T-helper 17 cell (primary cell): ENCODE measurements at regions not wholly inside any gene's neighbourhood (a gene's known extent, or its start where the extent isn't known, plus 50 kb on each side); places are given as distances from the start of the nearest gene placed in this dataset.

Source experiments
- ATAC-seq: fragments of 150-1000 bp; cut with Tn5 transposase; 2 replicates; pipeline ENCODE4 v1.10.0; 2021; ENCODE audit warnings: mild to moderate bottlenecking, moderate library complexity
- DNase-seq, 3 donors: peaks; one replicate each; pipeline versions ENCODE4 v3.0.0 to v3.0.0-alpha.2; 2020 to 2021
- H3K9me3 ChIP-seq: one replicate; pipeline ENCODE4 v1.7.0; 2013; ENCODE audit warnings: low read length, mild to moderate bottlenecking; ENCODE audit not compliant: control insufficient read depth, poor library complexity, severe bottlenecking
- H3K27ac Mint-ChIP-seq: one replicate; pipeline ENCODE4 v1.8.0; 2022; ENCODE audit warnings: mild to moderate bottlenecking, moderate library complexity, mixed read lengths
- H3K27me3 Mint-ChIP-seq: one replicate; pipeline ENCODE4 v1.8.0; 2022; ENCODE audit warnings: mixed read lengths
- H3K36me3 Mint-ChIP-seq: one replicate; pipeline ENCODE4 v1.8.0; 2022; ENCODE audit warnings: low read depth, mixed read lengths
- H3K4me1 Mint-ChIP-seq: one replicate; pipeline ENCODE4 v1.8.0; 2022; ENCODE audit warnings: mild to moderate bottlenecking, mixed read lengths
- H3K4me3 Mint-ChIP-seq: one replicate; pipeline ENCODE4 v1.8.0; 2022; ENCODE audit warnings: mild to moderate bottlenecking, moderate library complexity, mixed read lengths

- Mint-ChIP-seq H3K36me3 (no peaks in the 10 kb centered on the region), H3K27ac (no peak overlapping the region), H3K27me3 (no peaks in the 10 kb centered on the region), H3K4me3 (no peak overlapping the region), H3K4me1 (peaks cover 2% of the 10 kb centered on the region)
- no peak for DNase-seq
- peaks cover 2% of the 10 kb centered on the region for H3K9me3 ChIP-seq
- no peak for ATAC-seq
Observed at GRCh38 chr4:41318839-41319530, 62.3 kb downstream of the UCHL1 start.

GRCh38 chr4:41319553-41319952 is 62.8 kb downstream of the UCHL1 start:
- Mint-ChIP-seq H3K4me3 (no peak overlapping the region), H3K4me1 (peaks cover 2% of the 10 kb centered on the region), H3K27ac (no peak overlapping the region), H3K27me3 (no peaks in the 10 kb centered on the region), H3K36me3 (no peaks in the 10 kb centered on the region)
- no peak for DNase-seq
- peaks cover 2% of the 10 kb centered on the region for H3K9me3 ChIP-seq
- no peak for ATAC-seq

GRCh38 chr4:41320278-41320677 is 63.5 kb downstream of the UCHL1 start:
- Mint-ChIP-seq H3K27me3 (no peaks in the 10 kb centered on the region), H3K4me3 (no peak overlapping the region), H3K36me3 (no peaks in the 10 kb centered on the region), H3K4me1 (peaks cover 2% of the 10 kb centered on the region), H3K27ac (no peak overlapping the region)
- peaks cover 2% of the 10 kb centered on the region for H3K9me3 ChIP-seq
- no peak for ATAC-seq
- DNase-seq = no peak

GRCh38 chr4:41320786-41321185 is 64.1 kb downstream of the UCHL1 start:
- H3K9me3 ChIP-seq = peaks cover 2% of the 10 kb centered on the region
- DNase-seq = no peak
- no peak for ATAC-seq
- Mint-ChIP-seq H3K36me3 (no peaks in the 10 kb centered on the region), H3K27me3 (no peaks in the 10 kb centered on the region), H3K4me3 (no peak overlapping the region), H3K4me1 (peaks cover 2% of the 10 kb centered on the region), H3K27ac (no peak overlapping the region)

GRCh38 chr4:41321216-41321945 is 64.7 kb downstream of the UCHL1 start:
- Mint-ChIP-seq H3K4me3 (no peak overlapping the region), H3K4me1 (peaks cover 2% of the 10 kb centered on the region), H3K27me3 (no peaks in the 10 kb centered on the region), H3K27ac (no peak overlapping the region), H3K36me3 (no peaks in the 10 kb centered on the region)
- ATAC-seq (no peak), DNase-seq (no peak)
- peaks cover 2% of the 10 kb centered on the region for H3K9me3 ChIP-seq

- Mint-ChIP-seq H3K4me3 (no peak overlapping the region), H3K27ac (no peak overlapping the region), H3K4me1 (peaks cover 2% of the 10 kb centered on the region), H3K27me3 (no peaks in the 10 kb centered on the region), H3K36me3 (no peaks in the 10 kb centered on the region)
- DNase-seq (no peak), ATAC-seq (no peak)
- H3K9me3 ChIP-seq = peaks cover 2% of the 10 kb centered on the region
Observed at GRCh38 chr4:41322617-41323016, 65.9 kb downstream of the UCHL1 start.

- Mint-ChIP-seq H3K27me3 (no peaks in the 10 kb centered on the region), H3K4me3 (no peak overlapping the region), H3K27ac (no peak overlapping the region), H3K4me1 (peaks cover 2% of the 10 kb centered on the region), H3K36me3 (no peaks in the 10 kb centered on the region)
- H3K9me3 ChIP-seq = no peaks in the 10 kb centered on the region
- DNase-seq = no peak
- no peak for ATAC-seq
Observed at GRCh38 chr4:41323179-41323578, 66.5 kb downstream of the UCHL1 start.

- no peak overlapping the region for H3K27ac Mint-ChIP-seq
Observed at GRCh38 chr4:41323706-41324105, 67.0 kb downstream of the UCHL1 start.

GRCh38 chr4:41324861-41325260 is 68.1 kb downstream of the UCHL1 start:
- no peaks in the 10 kb centered on the region for H3K4me1 Mint-ChIP-seq
- no peak overlapping the region for H3K27ac Mint-ChIP-seq
- no peaks in the 10 kb centered on the region for H3K9me3 ChIP-seq
- no peak for ATAC-seq
- no peak overlapping the region for H3K4me3 Mint-ChIP-seq
- peaks cover 3% of the 10 kb centered on the region for H3K27me3 Mint-ChIP-seq
- H3K36me3 Mint-ChIP-seq = no peaks in the 10 kb centered on the region
- DNase-seq = no peak

More at GRCh38 chr4:41323706-41324105, 67.0 kb downstream of the UCHL1 start:
- no peaks in the 10 kb centered on the region for H3K9me3 ChIP-seq
- ATAC-seq = no peak
- H3K4me3 Mint-ChIP-seq = no peak overlapping the region
- H3K4me1 Mint-ChIP-seq = peaks cover 2% of the 10 kb centered on the region
- DNase-seq = no peak
- no peaks in the 10 kb centered on the region for H3K27me3 Mint-ChIP-seq
- no peaks in the 10 kb centered on the region for H3K36me3 Mint-ChIP-seq

GRCh38 chr4:41325901-41326300 is 69.2 kb downstream of the UCHL1 start:
- ATAC-seq (no peak), DNase-seq (no peak)
- no peaks in the 10 kb centered on the region for H3K36me3 Mint-ChIP-seq
- no peak overlapping the region for H3K4me3 Mint-ChIP-seq
- peaks cover 4% of the 10 kb centered on the region for H3K27me3 Mint-ChIP-seq
- H3K27ac Mint-ChIP-seq = no peak overlapping the region
- H3K4me1 Mint-ChIP-seq = no peaks in the 10 kb centered on the region
- H3K9me3 ChIP-seq = no peaks in the 10 kb centered on the region

GRCh38 chr4:41326776-41327175 is 70.0 kb downstream of the UCHL1 start:
- no peak overlapping the region for H3K27ac Mint-ChIP-seq
- peaks cover 4% of the 10 kb centered on the region for H3K27me3 Mint-ChIP-seq
- no peaks in the 10 kb centered on the region for H3K9me3 ChIP-seq
- no peak overlapping the region for H3K4me3 Mint-ChIP-seq
- no peaks in the 10 kb centered on the region for H3K4me1 Mint-ChIP-seq
- DNase-seq (no peak), ATAC-seq (no peak)
- H3K36me3 Mint-ChIP-seq = no peaks in the 10 kb centered on the region

- H3K4me3 Mint-ChIP-seq = no peak overlapping the region
- peaks cover 4% of the 10 kb centered on the region for H3K27me3 Mint-ChIP-seq
- no peaks in the 10 kb centered on the region for H3K36me3 Mint-ChIP-seq
- H3K27ac Mint-ChIP-seq = no peak overlapping the region
- no peaks in the 10 kb centered on the region for H3K9me3 ChIP-seq
- DNase-seq (no peak), ATAC-seq (no peak)
- no peaks in the 10 kb centered on the region for H3K4me1 Mint-ChIP-seq
Observed at GRCh38 chr4:41327770-41328169, 71.0 kb downstream of the UCHL1 start.

- Mint-ChIP-seq H3K4me3 (no peak overlapping the region), H3K4me1 (no peaks in the 10 kb centered on the region), H3K36me3 (no peaks in the 10 kb centered on the region), H3K27me3 (peaks cover 4% of the 10 kb centered on the region), H3K27ac (no peak overlapping the region)
- ATAC-seq = no peak
- H3K9me3 ChIP-seq = no peaks in the 10 kb centered on the region
- no peak for DNase-seq
Observed at GRCh38 chr4:41329361-41329760, 72.6 kb downstream of the UCHL1 start.

GRCh38 chr4:41331224-41331623 is 74.5 kb downstream of the UCHL1 start:
- H3K4me1 Mint-ChIP-seq = no peaks in the 10 kb centered on the region
- H3K9me3 ChIP-seq = no peaks in the 10 kb centered on the region
- H3K36me3 Mint-ChIP-seq = no peaks in the 10 kb centered on the region
- no peak for ATAC-seq
- no peak overlapping the region for H3K27ac Mint-ChIP-seq
- H3K27me3 Mint-ChIP-seq = peaks cover 4% of the 10 kb centered on the region
- no peak for DNase-seq
- no peak overlapping the region for H3K4me3 Mint-ChIP-seq
